H1 (cell line): ENCODE measurements at regions not wholly inside any gene's neighbourhood (a gene's known extent, or its start where the extent isn't known, plus 50 kb on each side); places are given as distances from the start of the nearest gene placed in this dataset.

ENCODE experiments used
- CTCF ChIA-PET: fragments of 300-600 bp; sonication (Branson Sonifier 250); formaldehyde crosslinking; loops from one replicate; lab custom pipeline; 2021; ENCODE audit not compliant: partially characterized antibody; lab: Charles Lee
- POLR2A ChIA-PET: fragments of 300-600 bp; sonication (Branson Sonifier 250); formaldehyde crosslinking; loops from one replicate; lab custom pipeline; 2021; ENCODE audit warnings: inconsistent platforms; ENCODE audit not compliant: partially characterized antibody; lab: Charles Lee
- DNase-seq, 2 experiments: peaks; one replicate each; pipeline versions ENCODE4 v3.0.0 to v3.0.0-alpha.2; 2010 to 2022; ENCODE audit warnings: low spot score in 2 of 2, low read depth in 1 of 2, mixed read lengths in 1 of 2
- FAIRE-seq: peaks from 2 replicates; lab custom pipeline; 2011; peaks lifted over from hg19 to GRCh38; lab: Jason Lieb, UNC
- H2AFZ ChIP-seq: 2 replicates; pipeline ENCODE4 v1.8.1; 2012; ENCODE audit warnings: low read length, inconsistent platforms
- H2AK5ac ChIP-seq: 2 replicates; pipeline ENCODE4 v1.6.1; 2013; ENCODE audit warnings: low read depth, low read length
- H2BK120ac ChIP-seq: replicated peaks from 2 replicates; pipeline ENCODE3; 2013; ENCODE audit warnings: low read depth, low read length, inconsistent platforms
- H2BK12ac ChIP-seq: 2 replicates; pipeline ENCODE4 v1.6.1; 2013; ENCODE audit warnings: low read depth, low read length
- H2BK15ac ChIP-seq: 2 replicates; pipeline ENCODE4 v1.6.1; 2013; ENCODE audit warnings: low read length
- H2BK20ac ChIP-seq: 2 replicates; pipeline ENCODE4 v1.6.1; 2013; ENCODE audit warnings: low read length
- H2BK5ac ChIP-seq: 2 replicates; pipeline ENCODE4 v1.6.1; 2013; ENCODE audit warnings: low read depth, low read length
- H3K14ac ChIP-seq: 2 replicates; pipeline ENCODE4 v1.6.1; 2013; ENCODE audit warnings: inconsistent platforms; ENCODE audit not compliant: insufficient read length
- H3K18ac ChIP-seq: 2 replicates; pipeline ENCODE4 v1.6.1; 2013; ENCODE audit warnings: low read length; ENCODE audit errors: extremely low read depth
- H3K23ac ChIP-seq: 2 replicates; pipeline ENCODE4 v1.6.1; 2013; ENCODE audit warnings: inconsistent platforms; ENCODE audit not compliant: insufficient read length
- H3K23me2 ChIP-seq: 2 replicates; pipeline ENCODE4 v1.6.1; 2013; ENCODE audit warnings: low read depth, low read length
- H3K27ac ChIP-seq: 2 replicates; pipeline ENCODE4 v1.6.1; 2011; ENCODE audit warnings: low read depth, low read length, inconsistent platforms
- H3K27me3 ChIP-seq, 4 experiments: replicated peaks in 1 of 4; 1 replicate in 1 of 4; 2 replicates in 3 of 4; pipeline versions ENCODE4 v1.6.1 to v1.8.1; 2011 to 2013; ENCODE audit warnings: low read length in 3 of 4, mild to moderate bottlenecking in 3 of 4, inconsistent platforms in 2 of 4, mixed read lengths in 2 of 4, moderate library complexity in 1 of 4; ENCODE audit not compliant: control insufficient read depth in 3 of 4, insufficient read depth in 3 of 4; ENCODE audit errors: extremely low read depth in 1 of 4
- H3K36me3 ChIP-seq, 4 experiments: 2 replicates each; pipeline versions ENCODE4 v1.6.1 to v1.8.1; 2011 to 2013; ENCODE audit warnings: mild to moderate bottlenecking in 4 of 4, low read length in 3 of 4, moderate library complexity in 2 of 4, control low read depth in 1 of 4, inconsistent platforms in 1 of 4; ENCODE audit not compliant: insufficient read depth in 4 of 4, control insufficient read depth in 2 of 4
- H3K4ac ChIP-seq: replicated peaks from 2 replicates; pipeline ENCODE3; 2013; ENCODE audit warnings: low read length, low read depth, mixed read lengths, inconsistent platforms; ENCODE audit not compliant: insufficient read length
- H3K4me1 ChIP-seq, 4 experiments: replicated peaks in 1 of 4; 1 replicate in 1 of 4; 2 replicates in 3 of 4; pipeline versions ENCODE4 v1.6.1 to v1.8.1; 2011 to 2013; ENCODE audit warnings: low read length in 3 of 4, inconsistent platforms in 2 of 4, mixed read lengths in 1 of 4; ENCODE audit not compliant: insufficient read depth in 4 of 4, control insufficient read depth in 3 of 4
- H3K4me2 ChIP-seq, 2 experiments: 2 replicates each; pipeline versions ENCODE4 v1.6.1 to v1.8.1; 2011 to 2013; ENCODE audit warnings: low read depth in 2 of 2, low read length in 2 of 2, control low read depth in 1 of 2, inconsistent platforms in 1 of 2, mild to moderate bottlenecking in 1 of 2; ENCODE audit not compliant: insufficient read depth in 1 of 2
- H3K4me3 ChIP-seq, 4 experiments: fragments of 200-600, 300-600 bp in 1 of 4; sonication (generic), shearing (Covaris generic), sonication (Bioruptor Twin) in 1 of 4; 2 replicates each; pipeline versions ENCODE4 v1.5.1 to v1.8.1; 2011 to 2016; ENCODE audit warnings: low read length in 4 of 4, low read depth in 3 of 4, control low read depth in 2 of 4, inconsistent platforms in 2 of 4, mild to moderate bottlenecking in 2 of 4, mixed read lengths in 1 of 4, moderate library complexity in 1 of 4; ENCODE audit not compliant: insufficient read depth in 2 of 4; ENCODE audit errors: extremely low read depth in 1 of 4
- H3K56ac ChIP-seq: replicated peaks from 2 replicates; pipeline ENCODE3; 2013; ENCODE audit warnings: low read depth, mild to moderate bottlenecking, mixed read lengths, low read length, inconsistent platforms; ENCODE audit not compliant: insufficient read length
- H3K79me1 ChIP-seq: 2 replicates; pipeline ENCODE4 v1.6.1; 2013; ENCODE audit warnings: low read depth, low read length, control low read depth
- H3K79me2 ChIP-seq, 2 experiments: 2 replicates each; pipeline versions ENCODE4 v1.6.1 to v1.8.1; 2012 to 2013; ENCODE audit warnings: low read length in 2 of 2, mild to moderate bottlenecking in 2 of 2, inconsistent platforms in 1 of 2; ENCODE audit not compliant: insufficient read depth in 2 of 2, control insufficient read depth in 1 of 2
- H3K9ac ChIP-seq, 4 experiments: replicated peaks in 1 of 4; 1 replicate in 1 of 4; 2 replicates in 3 of 4; pipeline versions ENCODE4 v1.6.1 to v1.8.1; 2011 to 2013; ENCODE audit warnings: low read depth in 3 of 4, low read length in 3 of 4, control low read depth in 2 of 4, mild to moderate bottlenecking in 2 of 4, moderate library complexity in 2 of 4, inconsistent platforms in 1 of 4; ENCODE audit errors: extremely low read depth in 1 of 4
- H3K9me3 ChIP-seq, 2 experiments: 2 replicates each; pipeline versions ENCODE4 v1.6.1 to v1.8.1; 2012 to 2013; ENCODE audit warnings: mild to moderate bottlenecking in 2 of 2, moderate library complexity in 2 of 2, control low read depth in 1 of 2, inconsistent platforms in 1 of 2, low read depth in 1 of 2, low read length in 1 of 2, mixed read lengths in 1 of 2; ENCODE audit not compliant: insufficient read depth in 2 of 2
- H4K20me1 ChIP-seq, 2 experiments: replicated peaks in 1 of 2; 2 replicates each; pipeline versions ENCODE3 to v1.8.1; 2011 to 2013; ENCODE audit warnings: inconsistent platforms in 2 of 2, low read length in 2 of 2, mild to moderate bottlenecking in 1 of 2; ENCODE audit not compliant: insufficient read depth in 2 of 2, control insufficient read depth in 1 of 2
- H4K5ac ChIP-seq: 2 replicates; pipeline ENCODE4 v1.6.1; 2013; ENCODE audit warnings: low read length, low read depth, mixed read lengths, inconsistent platforms; ENCODE audit not compliant: insufficient read length
- H4K8ac ChIP-seq: 2 replicates; pipeline ENCODE4 v1.8.0; 2013; ENCODE audit warnings: mild to moderate bottlenecking, moderate library complexity, low read length, inconsistent platforms; ENCODE audit not compliant: insufficient read depth; ENCODE audit errors: extremely low read depth
- H4K91ac ChIP-seq: replicated peaks from 2 replicates; pipeline ENCODE3; 2013; ENCODE audit warnings: low read length, mixed read lengths, inconsistent platforms; ENCODE audit not compliant: insufficient read length
- ASH2L ChIP-seq: fragments of 200-600, 300-600 bp; sonication (generic); IDR thresholded peaks from one replicate; pipeline ENCODE4 v1.7.1; 2017; ENCODE audit warnings: low read length
- CEBPB ChIP-seq: IDR thresholded peaks from 2 replicates; pipeline ENCODE4 v1.6.1; 2012; ENCODE audit warnings: low read depth, low read length
- CHD1 ChIP-seq: IDR thresholded peaks from 2 replicates; pipeline ENCODE4 v1.6.1; 2012; ENCODE audit warnings: low read depth, low read length, improper control_type of control experiment
- CTBP2 ChIP-seq: IDR thresholded peaks from 2 replicates; pipeline ENCODE4 v1.7.0; 2011; ENCODE audit warnings: borderline replicate concordance, mild to moderate bottlenecking, moderate library complexity, mixed read lengths, low read length; ENCODE audit not compliant: insufficient read depth, insufficient read length
- EGR1 ChIP-seq: IDR thresholded peaks from 2 replicates; pipeline ENCODE4 v1.6.1; 2011; ENCODE audit warnings: low read depth, low read length, borderline replicate concordance
- FOSL1 ChIP-seq: IDR thresholded peaks from 2 replicates; pipeline ENCODE4 v1.6.1; 2011; ENCODE audit warnings: mild to moderate bottlenecking, low read depth, low read length, moderate library complexity; ENCODE audit not compliant: insufficient read depth
- HDAC6 ChIP-seq: IDR thresholded peaks from one replicate; pipeline ENCODE4 v1.7.1; 2012; ENCODE audit warnings: low read depth, mild to moderate bottlenecking, inconsistent platforms, low read length, moderate library complexity
- RBBP5 ChIP-seq: IDR thresholded peaks from 2 replicates; pipeline ENCODE4 v1.7.1; 2012; ENCODE audit warnings: low read depth, mild to moderate bottlenecking, inconsistent platforms, low read length, moderate library complexity, borderline replicate concordance
- RFX5 ChIP-seq: IDR thresholded peaks from 2 replicates; pipeline ENCODE4 v1.6.1; 2011; ENCODE audit warnings: low read depth, low read length, improper control_type of control experiment, borderline replicate concordance
- RXRA ChIP-seq: IDR thresholded peaks from 2 replicates; pipeline ENCODE4 v1.6.1; 2011; ENCODE audit warnings: low read depth, mild to moderate bottlenecking, low read length, moderate library complexity; ENCODE audit not compliant: insufficient read depth
- SP1 ChIP-seq: IDR thresholded peaks from 2 replicates; pipeline ENCODE4 v1.6.1; 2011; ENCODE audit warnings: low read depth, low read length
- TBP ChIP-seq: IDR thresholded peaks from 2 replicates; pipeline ENCODE4 v1.6.1; 2011; ENCODE audit warnings: low read depth, low read length, improper control_type of control experiment
- ZNF274 ChIP-seq: IDR thresholded peaks from 2 replicates; pipeline ENCODE4 v1.7.0; 2012; ENCODE audit warnings: low read length, borderline replicate concordance; ENCODE audit errors: extremely low read depth
- WGBS, 2 experiments: shearing (Covaris generic) in 1 of 2; methylation state at CpG; one replicate each; pipeline versions ENCODE4 v1.1.6 to v1.1.7; 2013 to 2015; ENCODE audit warnings: low lambda C conversion rate in 2 of 2, mixed read lengths in 2 of 2, inconsistent platforms in 1 of 2, low coverage in 1 of 2, missing lambda C conversion rate in 1 of 2; ENCODE audit not compliant: insufficient replicate concordance in 2 of 2, insufficient coverage in 1 of 2, insufficient read length in 1 of 2; ENCODE audit errors: extremely low coverage in 1 of 2, missing lambda C conversion rate in 1 of 2; 5-methylcytosine and 5-hydroxymethylcytosine counted together

- 74% methylated on average over 7 of the region's 7 CpGs; no CpG with 5 or more reads in 1 of the 2 experiments for WGBS, 2 experiments
- Histone ChIP-seq H3K4me3 (no peak overlapping the region), H3K27ac (no peak overlapping the region), H2BK120ac (no peak overlapping the region), H4K5ac (no peak overlapping the region), H3K56ac (no peak overlapping the region), H3K4me1 (peaks cover 0 to 2% (median 1%) of the 10 kb centered on the region in 4 experiments; a peak in 2 of 7 replicates), H4K91ac (no peak overlapping the region), H2AK5ac (no peak overlapping the region), H2AFZ (no peak overlapping the region), H3K9ac (no peak overlapping the region), H3K23ac (no peak overlapping the region), H3K14ac (no peak overlapping the region), H3K18ac (no peak overlapping the region), H2BK15ac (no peak overlapping the region), H3K79me2 (no peaks in the 10 kb centered on the region), H3K36me3 (no peaks in the 10 kb centered on the region), H3K9me3 (no peaks in the 10 kb centered on the region), H3K4me2 (no peak overlapping the region), H2BK12ac (no peak overlapping the region), H3K23me2 (no peaks in the 10 kb centered on the region), H4K8ac (no peak overlapping the region), H2BK20ac (no peak overlapping the region), H3K79me1 (no peaks in the 10 kb centered on the region), H2BK5ac (no peak overlapping the region), H4K20me1 (no peaks in the 10 kb centered on the region), H3K4ac (no peak overlapping the region), H3K27me3 (no peaks in the 10 kb centered on the region)
- ChIA-PET POLR2A (no interaction called here), CTCF (interaction anchor here (1.2 kb wide), 1 partner anchor 30 kb away, joined by 3 read pairs; no protein-coding TSS in a partner anchor)
- FAIRE-seq, result peak; percentile 52
- no peak for DNase-seq
- TF ChIP-seq ASH2L (no peak), CTBP2 (no peak), FOSL1 (no peak), RFX5 (no peak), TBP (no peak), EGR1 (no peak), HDAC6 (no peak), CHD1 (no peak), RBBP5 (no peak), CEBPB (no peak), RXRA (no peak), SP1 (no peak), ZNF274 (no peak)
Measured at GRCh38 chr4:138843616-138844015, 172.0 kb upstream of the NOCT start.
